Vagina (tissue), 2 donors: ENCODE measurements at regions not wholly inside any gene's neighbourhood (a gene's known extent, or its start where the extent isn't known, plus 50 kb on each side); places are given as distances from the start of the nearest gene placed in this dataset.

ENCODE experiments used
- DNase-seq, 2 donors: peaks; one replicate each; pipeline ENCODE4 v3.0.0-alpha.2; 2017; ENCODE audit errors: extremely low spot score in 2 of 2
- H3K27ac ChIP-seq: fragments of 200-600 bp; sonication (generic); one replicate; pipeline ENCODE4 v1.5.1; 2019
- H3K27me3 ChIP-seq: fragments of 200-600 bp; sonication (generic); one replicate; pipeline ENCODE4 v1.5.1; 2019
- H3K36me3 ChIP-seq, 2 donors: fragments of 200-600 bp; sonication (generic); one replicate each; pipeline ENCODE4 v1.5.1; 2017 to 2019
- H3K4me1 ChIP-seq: fragments of 200-600 bp; sonication (generic); one replicate; pipeline ENCODE4 v1.5.1; 2019
- H3K4me3 ChIP-seq, 2 donors: fragments of 200-600 bp; sonication (generic); 1 replicate in 1 of 2; 2 replicates in 1 of 2; pipeline ENCODE4 v1.5.1; 2016 to 2019
- H3K9me3 ChIP-seq: fragments of 200-600 bp; sonication (generic); one replicate; pipeline ENCODE4 v1.5.1; 2019
- CTCF ChIP-seq, 3 experiments: fragments of 450-650 bp in 2 of 3; fragments of 200-600 bp in 1 of 3; sonication (generic) in 1 of 3; IDR thresholded peaks; one replicate each; pipeline ENCODE4 v1.5.1; 2017 to 2019; ENCODE audit warnings: antibody characterized with exemption in 3 of 3, mild to moderate bottlenecking in 2 of 3, moderate library complexity in 2 of 3
- POLR2A ChIP-seq, 2 donors: fragments of 450-650 bp; IDR thresholded peaks; one replicate each; pipeline ENCODE4 v1.6.1; 2017; ENCODE audit warnings: antibody characterized with exemption in 2 of 2, mild to moderate bottlenecking in 2 of 2, moderate library complexity in 2 of 2
- POLR2AphosphoS5 ChIP-seq, 2 donors: sonication (generic); formaldehyde crosslinking; IDR thresholded peaks; one replicate each; pipeline ENCODE4 v1.9.0; 2017; ENCODE audit warnings: antibody characterized with exemption in 2 of 2, mild to moderate bottlenecking in 2 of 2, low read depth in 1 of 2; ENCODE audit not compliant: insufficient read depth in 1 of 2
- intact Hi-C: fragments of 100-400 bp; cut with DNase I; formaldehyde crosslinking; loops from one replicate; pipeline ENCODE4 v1.15.1; 2023

DNA sequence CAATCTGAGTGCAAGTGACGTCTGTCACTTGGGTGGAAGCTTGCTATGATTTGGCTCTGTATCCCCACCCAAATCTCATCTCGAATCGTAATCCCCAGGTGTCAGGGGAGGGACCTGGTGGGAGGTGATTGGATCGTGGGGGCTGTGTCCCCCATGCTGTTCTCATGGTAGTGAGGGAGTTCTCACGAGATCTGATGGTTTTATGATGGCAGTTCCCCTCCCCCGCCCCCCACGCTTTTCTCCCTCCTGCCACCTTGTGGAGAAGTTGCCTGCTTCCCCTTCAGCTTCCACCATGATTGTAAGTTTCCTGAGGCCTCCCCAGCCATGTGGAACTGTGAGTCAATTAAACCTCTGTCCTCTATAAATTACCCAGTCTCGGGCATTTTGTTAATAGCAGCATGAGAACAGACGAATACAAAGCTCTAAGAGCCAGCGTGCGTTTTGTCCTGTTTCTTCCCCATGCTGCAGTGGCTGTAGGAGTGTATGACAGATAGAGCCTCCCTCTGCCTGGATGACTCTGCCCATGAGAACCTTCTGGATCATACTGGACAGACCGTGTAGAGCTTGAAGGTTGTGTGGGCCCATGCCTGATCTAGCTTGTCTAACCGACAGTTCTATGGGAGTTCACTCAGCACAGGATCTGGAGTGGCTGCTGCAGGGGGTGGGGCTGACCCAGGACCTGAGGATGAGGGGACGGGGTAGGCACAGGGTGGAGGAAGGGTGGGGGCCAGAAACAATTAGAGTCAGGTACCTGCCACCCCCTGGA, 139.7 kb upstream of the ERRFI1 start:
- TF ChIP-seq POLR2A (IDR thresholded peaks at IDR 0.05) (no peak), CTCF (IDR thresholded peaks at IDR 0.05) (no peak), POLR2AphosphoS5 (IDR thresholded peaks at IDR 0.05; ENCODE audit: insufficient read depth in 1 of 2, low read depth in 1 of 2) (no peak)
- Histone ChIP-seq H3K4me3 (no peak overlapping the region), H3K27ac (no peak overlapping the region), H3K27me3 (no peaks in the 10 kb centered on the region), H3K9me3 (no peaks in the 10 kb centered on the region), H3K4me1 (peaks cover 21% of the 10 kb centered on the region), H3K36me3 (no peaks in the 10 kb centered on the region)
- DNase-seq, result no peak
- intact Hi-C loops, result no loop called here

GRCh38 chr1:8164670-8165069, 138.6 kb upstream of the ERRFI1 start:
- Histone ChIP-seq H3K27me3 (no peaks in the 10 kb centered on the region), H3K4me3 (no peak overlapping the region), H3K36me3 (no peaks in the 10 kb centered on the region), H3K4me1 (peaks cover 10% of the 10 kb centered on the region), H3K9me3 (no peaks in the 10 kb centered on the region), H3K27ac (no peak overlapping the region)
- intact Hi-C loops, result no loop called here
- DNase-seq, result no peak
- TF ChIP-seq CTCF (IDR thresholded peaks at IDR 0.05) (no peak), POLR2AphosphoS5 (IDR thresholded peaks at IDR 0.05; ENCODE audit: insufficient read depth in 1 of 2, low read depth in 1 of 2) (no peak), POLR2A (IDR thresholded peaks at IDR 0.05) (no peak)

GRCh38 chr1:8163039-8163438, 136.9 kb upstream of the ERRFI1 start:
- H3K9me3 ChIP-seq, result no peaks in the 10 kb centered on the region
- H3K27ac ChIP-seq, result no peak overlapping the region
- H3K4me3 ChIP-seq, result no peak overlapping the region
- intact Hi-C loops, result no loop called here
- no peak for DNase-seq
- TF ChIP-seq POLR2A (IDR thresholded peaks at IDR 0.05), result no peak
- H3K36me3 ChIP-seq, result no peaks in the 10 kb centered on the region
- H3K27me3 ChIP-seq, result no peaks in the 10 kb centered on the region
- no peaks in the 10 kb centered on the region for H3K4me1 ChIP-seq

DNA sequence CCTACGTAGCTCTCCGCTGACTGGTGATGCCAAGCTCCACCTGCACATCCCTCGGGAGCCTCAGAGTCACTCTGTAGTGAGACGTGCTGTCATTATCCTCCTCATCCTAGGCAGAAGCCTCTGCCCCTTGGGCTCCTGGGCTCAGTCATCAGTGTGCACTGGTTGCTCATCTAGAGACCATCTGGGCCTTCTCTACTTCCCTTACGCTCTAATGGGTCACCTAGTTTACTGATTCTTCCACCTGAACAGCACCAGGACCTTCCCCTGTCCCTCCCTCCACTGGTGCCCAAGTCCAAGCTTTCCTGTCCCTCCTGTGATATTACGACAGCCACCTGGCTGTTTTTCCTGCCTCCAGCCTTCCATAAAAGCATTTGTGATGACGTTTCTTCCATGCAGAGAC, 136.1 kb upstream of the ERRFI1 start:
- no peaks in the 10 kb centered on the region for H3K27me3 ChIP-seq
- H3K27ac ChIP-seq, result no peak overlapping the region
- H3K36me3 ChIP-seq, result no peaks in the 10 kb centered on the region
- intact Hi-C loops, result no loop called here
- no peaks in the 10 kb centered on the region for H3K9me3 ChIP-seq
- H3K4me3 ChIP-seq, result no peak overlapping the region
- no peak for DNase-seq
- TF ChIP-seq POLR2A (IDR thresholded peaks at IDR 0.05) (no peak), CTCF (IDR thresholded peaks at IDR 0.05) (no peak)
- H3K4me1 ChIP-seq, result no peaks in the 10 kb centered on the region

GRCh38 chr1:8161546-8162105, 135.5 kb upstream of the ERRFI1 start:
- no peaks in the 10 kb centered on the region for H3K36me3 ChIP-seq
- H3K4me3 ChIP-seq, result no peak overlapping the region
- H3K9me3 ChIP-seq, result no peaks in the 10 kb centered on the region
- TF ChIP-seq CTCF (IDR thresholded peaks at IDR 0.05) (no peak), POLR2A (IDR thresholded peaks at IDR 0.05) (no peak), POLR2AphosphoS5 (IDR thresholded peaks at IDR 0.05; ENCODE audit: insufficient read depth in 1 of 2, low read depth in 1 of 2) (no peak)
- no peaks in the 10 kb centered on the region for H3K27me3 ChIP-seq
- H3K27ac ChIP-seq, result no peak overlapping the region
- no peak for DNase-seq
- intact Hi-C loops, result no loop called here
- H3K4me1 ChIP-seq, result no peaks in the 10 kb centered on the region
